Nephron progenitor cell (in vitro differentiated cells): ENCODE measurements at regions not wholly inside any gene's neighbourhood (a gene's known extent, or its start where the extent isn't known, plus 50 kb on each side); places are given as distances from the start of the nearest gene placed in this dataset.

ENCODE experiments used
- DNase-seq: peaks from one replicate; pipeline ENCODE4 v3.0.0; 2021
- H3K27ac Mint-ChIP-seq: 2 replicates; pipeline ENCODE4 v1.8.0; 2021; ENCODE audit warnings: mild to moderate bottlenecking, moderate library complexity, mixed read lengths
- H3K27me3 Mint-ChIP-seq: 2 replicates; pipeline ENCODE4 v1.8.0; 2021; ENCODE audit warnings: mild to moderate bottlenecking, low read depth, mixed read lengths; ENCODE audit not compliant: poor library complexity
- H3K36me3 Mint-ChIP-seq: 2 replicates; pipeline ENCODE4 v1.8.0; 2021; ENCODE audit warnings: low read depth, mixed read lengths
- H3K4me1 Mint-ChIP-seq: 2 replicates; pipeline ENCODE4 v1.8.0; 2021; ENCODE audit warnings: mixed read lengths
- H3K4me3 Mint-ChIP-seq: 2 replicates; pipeline ENCODE4 v1.8.0; 2021; ENCODE audit warnings: mild to moderate bottlenecking, moderate library complexity, mixed read lengths
- H3K9me3 Mint-ChIP-seq: 2 replicates; pipeline ENCODE4 v1.8.0; 2021; ENCODE audit warnings: mild to moderate bottlenecking, moderate library complexity, mixed read lengths
- TF ChIP-seq, protein P1 (sequence below): fragments of 200-600 bp; sonication (generic); IDR thresholded peaks from 2 replicates; pipeline ENCODE4 v1.5.0; 2021; ENCODE audit warnings: antibody characterized with exemption

GRCh38 chr1:191634801-191635508, 523.3 kb upstream of the RGS18 start:
- TF ChIP-seq, protein P1, sequence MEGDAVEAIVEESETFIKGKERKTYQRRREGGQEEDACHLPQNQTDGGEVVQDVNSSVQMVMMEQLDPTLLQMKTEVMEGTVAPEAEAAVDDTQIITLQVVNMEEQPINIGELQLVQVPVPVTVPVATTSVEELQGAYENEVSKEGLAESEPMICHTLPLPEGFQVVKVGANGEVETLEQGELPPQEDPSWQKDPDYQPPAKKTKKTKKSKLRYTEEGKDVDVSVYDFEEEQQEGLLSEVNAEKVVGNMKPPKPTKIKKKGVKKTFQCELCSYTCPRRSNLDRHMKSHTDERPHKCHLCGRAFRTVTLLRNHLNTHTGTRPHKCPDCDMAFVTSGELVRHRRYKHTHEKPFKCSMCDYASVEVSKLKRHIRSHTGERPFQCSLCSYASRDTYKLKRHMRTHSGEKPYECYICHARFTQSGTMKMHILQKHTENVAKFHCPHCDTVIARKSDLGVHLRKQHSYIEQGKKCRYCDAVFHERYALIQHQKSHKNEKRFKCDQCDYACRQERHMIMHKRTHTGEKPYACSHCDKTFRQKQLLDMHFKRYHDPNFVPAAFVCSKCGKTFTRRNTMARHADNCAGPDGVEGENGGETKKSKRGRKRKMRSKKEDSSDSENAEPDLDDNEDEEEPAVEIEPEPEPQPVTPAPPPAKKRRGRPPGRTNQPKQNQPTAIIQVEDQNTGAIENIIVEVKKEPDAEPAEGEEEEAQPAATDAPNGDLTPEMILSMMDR: no peak
- Mint-ChIP-seq H3K9me3 (no peaks in the 10 kb centered on the region), H3K4me1 (no peaks in the 10 kb centered on the region), H3K4me3 (no peak overlapping the region), H3K27me3 (no peaks in the 10 kb centered on the region), H3K36me3 (no peaks in the 10 kb centered on the region), H3K27ac (no peak overlapping the region)
- no peak for DNase-seq

DNA sequence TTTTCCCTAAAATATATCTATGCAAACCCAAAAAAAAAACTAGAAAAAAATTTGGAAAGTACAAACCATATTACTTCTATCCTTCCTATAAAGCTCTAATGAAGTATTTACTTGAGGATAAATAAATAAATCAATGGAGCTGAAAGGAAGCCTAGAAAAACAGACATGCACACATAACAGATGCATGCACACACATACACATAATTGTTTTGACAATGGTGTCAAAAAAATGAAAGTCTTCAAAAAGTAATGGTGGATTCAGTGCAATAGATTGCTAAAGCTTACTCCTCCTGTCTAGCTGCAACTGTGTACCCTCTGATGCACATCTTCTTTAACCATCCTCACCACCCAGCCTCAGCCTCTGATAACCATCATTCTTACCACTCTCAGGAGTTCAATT, 521.9 kb upstream of the RGS18 start:
- Mint-ChIP-seq H3K27me3 (no peaks in the 10 kb centered on the region), H3K9me3 (no peaks in the 10 kb centered on the region), H3K4me1 (no peaks in the 10 kb centered on the region), H3K27ac (no peak overlapping the region), H3K36me3 (no peaks in the 10 kb centered on the region), H3K4me3 (no peak overlapping the region)
- TF ChIP-seq, protein P1: no peak
- no peak for DNase-seq

GRCh38 chr1:191641420-191642260, 516.6 kb upstream of the RGS18 start:
- Mint-ChIP-seq H3K9me3 (no peaks in the 10 kb centered on the region), H3K4me1 (no peaks in the 10 kb centered on the region), H3K36me3 (no peaks in the 10 kb centered on the region), H3K4me3 (no peak overlapping the region), H3K27me3 (no peaks in the 10 kb centered on the region), H3K27ac (no peak overlapping the region)
- no peak for DNase-seq
- TF ChIP-seq, protein P1: no peak

DNA sequence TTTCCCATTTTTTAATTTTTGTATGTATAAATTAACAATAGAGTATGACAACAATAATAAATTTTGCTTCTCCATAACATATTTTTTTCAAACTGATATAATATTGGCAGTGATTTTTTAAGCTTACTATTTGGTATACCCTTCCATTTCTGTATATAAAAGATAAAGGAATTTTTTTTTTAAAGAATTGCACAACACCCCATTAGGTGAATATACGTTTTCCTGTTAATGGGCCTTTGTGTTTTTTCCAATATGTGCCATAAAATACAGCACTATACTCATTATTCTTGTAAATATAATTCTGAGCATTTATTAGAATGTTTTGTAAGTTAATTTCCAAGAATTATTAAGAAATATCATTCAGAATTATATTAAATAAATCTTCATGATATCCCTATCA, 515.2 kb upstream of the RGS18 start:
- no peaks in the 10 kb centered on the region for H3K27me3 Mint-ChIP-seq
- H3K27ac Mint-ChIP-seq: no peak overlapping the region
- no peak overlapping the region for H3K4me3 Mint-ChIP-seq

DNA sequence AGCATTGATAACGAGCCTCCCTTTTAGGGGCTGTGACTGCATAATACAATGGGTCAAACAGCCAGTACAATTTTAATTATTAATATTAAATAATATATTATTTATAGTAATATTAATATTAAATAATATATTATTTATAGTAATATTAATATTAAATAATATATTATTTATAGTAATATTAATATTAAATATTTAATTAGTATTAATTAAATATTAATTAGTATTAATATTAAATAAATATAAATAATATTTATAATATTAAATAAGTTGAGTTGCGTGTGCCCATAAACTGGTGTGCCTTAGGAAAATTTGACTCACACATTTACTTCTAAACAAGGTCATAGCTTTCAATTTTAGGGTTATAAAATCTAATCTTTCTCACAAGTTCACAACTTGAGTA, 509.3 kb upstream of the RGS18 start:
- Mint-ChIP-seq H3K27ac (no peak overlapping the region), H3K4me3 (no peak overlapping the region), H3K9me3 (no peaks in the 10 kb centered on the region), H3K4me1 (no peaks in the 10 kb centered on the region), H3K27me3 (peaks cover 3% of the 10 kb centered on the region), H3K36me3 (no peaks in the 10 kb centered on the region)
- DNase-seq: no peak
- TF ChIP-seq, protein P1: no peak

More for the DNA sequence above, 515.2 kb upstream of the RGS18 start:
- no peaks in the 10 kb centered on the region for H3K9me3 Mint-ChIP-seq
- no peak for DNase-seq
- no peaks in the 10 kb centered on the region for H3K36me3 Mint-ChIP-seq
- TF ChIP-seq, protein P1: no peak
- no peaks in the 10 kb centered on the region for H3K4me1 Mint-ChIP-seq
